B cell (primary cell): ENCODE measurements at regions not wholly inside any gene's neighbourhood (a gene's known extent, or its start where the extent isn't known, plus 50 kb on each side); places are given as distances from the start of the nearest gene placed in this dataset.
"Not testable (repeated sequence)": the region's sequence is repeated elsewhere in the genome, so short reads cannot be mapped to it uniquely, and the experiment has no call there.

ENCODE experiments used
- ATAC-seq: fragments of 200-7000 bp; cut with Tn5 transposase; one replicate; pipeline ENCODE4 v1.10.0; 2021; ENCODE audit warnings: low read depth, mild to moderate bottlenecking, moderate number of reproducible peaks, moderate library complexity
- CTCF ChIA-PET: fragments of 350-600 bp; sonication (Branson Sonifier 250); formaldehyde crosslinking; loops from one replicate; lab custom pipeline; 2021; ENCODE audit warnings: antibody characterized with exemption, inconsistent platforms; lab: Charles Lee
- POLR2A ChIA-PET: fragments of 350-600 bp; sonication (Branson Sonifier 250); formaldehyde crosslinking; loops from one replicate; lab custom pipeline; 2021; ENCODE audit warnings: antibody characterized with exemption; lab: Charles Lee
- DNase-seq: peaks from one replicate; pipeline ENCODE4 v3.0.0; 2013
- H2AFZ ChIP-seq: 2 replicates; pipeline ENCODE4 v1.6.1; 2012; ENCODE audit warnings: mild to moderate bottlenecking, low read depth, low read length; ENCODE audit not compliant: insufficient read depth, poor library complexity, severe bottlenecking
- H3K27ac ChIP-seq, 2 donors: 1 replicate in 1 of 2; 2 replicates in 1 of 2; pipeline ENCODE4 v1.5.1; 2012 to 2013; ENCODE audit warnings: low read length in 2 of 2, mild to moderate bottlenecking in 2 of 2, moderate library complexity in 1 of 2
- H3K27me3 ChIP-seq, 4 experiments: fragments of 200-600 bp in 1 of 4; sonication (generic) in 1 of 4; replicated peaks in 1 of 4; 1 replicate in 2 of 4; 2 replicates in 2 of 4; pipeline versions ENCODE4 v1.6.1 to v1.7.0; 2013 to 2016; ENCODE audit warnings: low read length in 3 of 4, mild to moderate bottlenecking in 2 of 4, mixed read lengths in 1 of 4, moderate library complexity in 1 of 4; ENCODE audit not compliant: insufficient read depth in 4 of 4, control insufficient read depth in 3 of 4; ENCODE audit errors: control extremely low read depth in 1 of 4
- H3K36me3 ChIP-seq, 2 experiments: replicated peaks in 1 of 2; 1 replicate in 1 of 2; 2 replicates in 1 of 2; pipeline versions ENCODE4 v1.6.1 to v1.7.1; 2013; ENCODE audit warnings: low read length in 1 of 2; ENCODE audit not compliant: insufficient read depth in 2 of 2, control insufficient read depth in 1 of 2; ENCODE audit errors: control extremely low read depth in 1 of 2, extremely low read depth in 1 of 2
- H3K4me1 ChIP-seq, 2 donors: fragments of 200-600 bp in 1 of 2; sonication (generic) in 1 of 2; 1 replicate in 1 of 2; 2 replicates in 1 of 2; pipeline versions ENCODE4 v1.5.1 to v1.6.1; 2013 to 2017; ENCODE audit warnings: low read length in 2 of 2; ENCODE audit not compliant: control insufficient read depth in 2 of 2, insufficient read depth in 2 of 2
- H3K4me2 ChIP-seq: replicated peaks from 2 replicates; pipeline ENCODE3; 2012; ENCODE audit warnings: mild to moderate bottlenecking, low read depth, low read length; ENCODE audit not compliant: poor library complexity, severe bottlenecking
- H3K4me3 ChIP-seq, 5 experiments: fragments of 200-600 bp in 1 of 5; sonication (generic) in 1 of 5; 1 replicate in 3 of 5; 2 replicates in 2 of 5; pipeline versions ENCODE4 v1.5.1 to v1.7.0; 2011 to 2016; ENCODE audit warnings: low read length in 4 of 5, mild to moderate bottlenecking in 4 of 5, low read depth in 2 of 5, control low read depth in 1 of 5, moderate library complexity in 1 of 5; ENCODE audit not compliant: insufficient read depth in 1 of 5; ENCODE audit errors: control extremely low read depth in 1 of 5, extremely low read depth in 1 of 5
- H3K79me2 ChIP-seq: fragments of 200-600 bp; sonication (generic); one replicate; pipeline ENCODE4 v1.6.0; 2016; ENCODE audit warnings: low read length; ENCODE audit not compliant: control insufficient read depth, insufficient read depth
- H3K9ac ChIP-seq: fragments of 200-600 bp; sonication (generic); 2 replicates; pipeline ENCODE4 v1.6.1; 2017; ENCODE audit warnings: mild to moderate bottlenecking, low read length, moderate library complexity
- H3K9me3 ChIP-seq, 3 donors: one replicate each; pipeline versions ENCODE4 v1.6.1 to v1.7.1; 2013; ENCODE audit warnings: low read length in 2 of 3; ENCODE audit not compliant: control insufficient read depth in 2 of 3, insufficient read depth in 1 of 3; ENCODE audit errors: control extremely low read depth in 1 of 3
- H4K20me1 ChIP-seq: 2 replicates; pipeline ENCODE4 v1.6.0; 2012; ENCODE audit warnings: mild to moderate bottlenecking, low read length; ENCODE audit not compliant: insufficient read depth, control insufficient read depth, poor library complexity, severe bottlenecking
- H3K27ac Mint-ChIP-seq: one replicate; pipeline ENCODE4 v1.8.0; 2021; ENCODE audit warnings: mixed read lengths
- H3K27me3 Mint-ChIP-seq: one replicate; pipeline ENCODE4 v1.8.0; 2021; ENCODE audit warnings: mixed read lengths
- H3K4me1 Mint-ChIP-seq: one replicate; pipeline ENCODE4 v1.8.0; 2021; ENCODE audit warnings: mixed read lengths
- H3K4me3 Mint-ChIP-seq: one replicate; pipeline ENCODE4 v1.8.0; 2021; ENCODE audit warnings: mixed read lengths
- H3K9me3 Mint-ChIP-seq: one replicate; pipeline ENCODE4 v1.8.0; 2022; ENCODE audit warnings: mixed read lengths; ENCODE audit not compliant: insufficient read depth
- CTCF ChIP-seq: fragments of 200-600 bp; IDR thresholded peaks from one replicate; pipeline ENCODE4 v1.8.0; 2022; ENCODE audit warnings: antibody characterized with exemption, mild to moderate bottlenecking
- EZH2 ChIP-seq: IDR thresholded peaks from 2 replicates; pipeline ENCODE4 v1.6.1; 2012; ENCODE audit warnings: borderline replicate concordance, low read depth, mild to moderate bottlenecking, moderate library complexity, low read length; ENCODE audit not compliant: insufficient read depth, poor library complexity, severe bottlenecking
- WGBS: methylation state at CpG from one replicate; pipeline ENCODE4 v1.1.5; 2013; ENCODE audit warnings: missing lambda C conversion rate; ENCODE audit not compliant: insufficient coverage; 5-methylcytosine and 5-hydroxymethylcytosine counted together
- intact Hi-C: fragments of 100-400 bp; cut with micrococcal nuclease; formaldehyde crosslinking; loops from one replicate; pipeline ENCODE4 v1.10.0; 2022

- no peaks in the 10 kb centered on the region for H3K9me3 Mint-ChIP-seq
- H3K79me2 ChIP-seq, result no peaks in the 10 kb centered on the region
- H3K4me1 ChIP-seq, result no peaks in the 10 kb centered on the region
- H3K4me3 Mint-ChIP-seq, result no peak overlapping the region
- H3K4me1 Mint-ChIP-seq, result no peaks in the 10 kb centered on the region
- DNase-seq (no peak), ATAC-seq (no peak)
- POLR2A ChIA-PET, result no interaction called here
- TF ChIP-seq EZH2, result no peak
- TF ChIP-seq CTCF, result no peak
- no peak overlapping the region for H3K4me2 ChIP-seq
- 91% methylated on average over 1 of the region's 4 CpGs for WGBS
- no peak overlapping the region for H3K9ac ChIP-seq
- H3K36me3 ChIP-seq, result no peaks in the 10 kb centered on the region
- intact Hi-C loops, result no loop called here
- H4K20me1 ChIP-seq, result no peaks in the 10 kb centered on the region
- no peaks in the 10 kb centered on the region for H3K9me3 ChIP-seq
- H3K27me3 Mint-ChIP-seq, result no peaks in the 10 kb centered on the region
- CTCF ChIA-PET, result no interaction called here
- no peak overlapping the region for H2AFZ ChIP-seq
- no peak overlapping the region for H3K27ac Mint-ChIP-seq
- H3K4me3 ChIP-seq, result no peak overlapping the region
- no peak overlapping the region for H3K27ac ChIP-seq
- H3K27me3 ChIP-seq, result no peaks in the 10 kb centered on the region
These were observed 408.3 kb upstream of the NR5A2 start for GRCh38 chr1:199619223-199619622.

GRCh38 chr1:199626228-199626627 is 401.3 kb upstream of the NR5A2 start:
- H2AFZ ChIP-seq, H3K27ac ChIP-seq, H3K36me3 ChIP-seq, H3K4me3 Mint-ChIP-seq, H3K27ac Mint-ChIP-seq, H3K4me3 ChIP-seq, H3K9me3 Mint-ChIP-seq, intact Hi-C loops, H3K79me2 ChIP-seq, CTCF ChIA-PET, H4K20me1 ChIP-seq, POLR2A ChIA-PET, H3K4me1 ChIP-seq, H3K4me2 ChIP-seq, H3K9me3 ChIP-seq, H3K4me1 Mint-ChIP-seq, H3K27me3 ChIP-seq, H3K9ac ChIP-seq, ATAC-seq, DNase-seq: not testable (repeated sequence)
- peaks cover 10% of the 10 kb centered on the region for H3K27me3 Mint-ChIP-seq
- WGBS, result no CpG with 5 or more reads among the region's 3 CpGs
